ENCODE measurements at regions not wholly inside any gene's neighbourhood (a gene's known extent, or its start where the extent isn't known, plus 50 kb on each side); places are given as distances from the start of the nearest gene placed in this dataset.

- no peaks in the 10 kb centered on the region for H3K79me2 ChIP-seq (ENCODE audit: insufficient read depth, low read length)
- ChIA-PET POLR2A (no interaction called here), RAD21 (ENCODE audit: low non-redundant PET in 1 of 2, low total read pairs in 2 of 2, uncharacterized antibody in 2 of 2, unreplicated experiment in 2 of 2) (no interaction called here)
Observed at GRCh38 chr2:7780321-7780720, 863.1 kb downstream of the RNF144A start.

More at GRCh38 chr2:7780321-7780720, 863.1 kb downstream of the RNF144A start:
- no TSS peak for BruUV-seq (replicated peaks)
- no peaks in the 10 kb centered on the region for H3K9me2 ChIP-seq (ENCODE audit: insufficient read depth)
- no peaks in the 10 kb centered on the region for H3K9me3 ChIP-seq (ENCODE audit: control insufficient read depth in 1 of 2, insufficient read depth in 1 of 2, low read depth in 1 of 2, low read length in 2 of 2)
- TF ChIP-seq ELF1 (IDR thresholded peaks at IDR 0.05; ENCODE audit: borderline replicate concordance, low read depth) (no peak), EZH2 (IDR thresholded peaks at IDR 0.05) (no peak), EGR1 (IDR thresholded peaks at IDR 0.05; ENCODE audit: low read depth) (no peak), SRF (IDR thresholded peaks at IDR 0.05; ENCODE audit: low read depth) (no peak), TCF7L2 (IDR thresholded peaks at IDR 0.05; ENCODE audit: borderline replicate concordance, extremely low read depth, insufficient read depth, insufficient read length) (no peak), SIN3A (IDR thresholded peaks at IDR 0.05; ENCODE audit: low read depth) (no peak), EZH2phosphoT487 (IDR thresholded peaks at IDR 0.05; ENCODE audit: borderline replicate concordance) (no peak), REST (IDR thresholded peaks at IDR 0.05; ENCODE audit: low read depth) (no peak), CEBPB (IDR thresholded peaks at IDR 0.05; ENCODE audit: low read depth) (no peak), RAD21 (IDR thresholded peaks at IDR 0.05; ENCODE audit: low read depth) (no peak), JUND (IDR thresholded peaks at IDR 0.05) (no peak), YY1 (IDR thresholded peaks at IDR 0.05; ENCODE audit: extremely low read depth, insufficient replicate concordance, low read depth, low read length) (no peak), MAX (IDR thresholded peaks at IDR 0.05) (no peak), SP1 (IDR thresholded peaks at IDR 0.05; ENCODE audit: low read depth) (no peak), CTCF (IDR thresholded peaks at IDR 0.05 in 2 of 3, conservative IDR thresholded peaks at IDR 0.05 in 1 of 3; ENCODE audit: borderline replicate concordance in 1 of 3, insufficient read depth in 1 of 3, low read depth in 2 of 3, low read length in 2 of 3) (no peak), ZNF274 (IDR thresholded peaks at IDR 0.05; ENCODE audit: low read depth, low read length) (no peak)
- TF ChIP-seq, protein P1, sequence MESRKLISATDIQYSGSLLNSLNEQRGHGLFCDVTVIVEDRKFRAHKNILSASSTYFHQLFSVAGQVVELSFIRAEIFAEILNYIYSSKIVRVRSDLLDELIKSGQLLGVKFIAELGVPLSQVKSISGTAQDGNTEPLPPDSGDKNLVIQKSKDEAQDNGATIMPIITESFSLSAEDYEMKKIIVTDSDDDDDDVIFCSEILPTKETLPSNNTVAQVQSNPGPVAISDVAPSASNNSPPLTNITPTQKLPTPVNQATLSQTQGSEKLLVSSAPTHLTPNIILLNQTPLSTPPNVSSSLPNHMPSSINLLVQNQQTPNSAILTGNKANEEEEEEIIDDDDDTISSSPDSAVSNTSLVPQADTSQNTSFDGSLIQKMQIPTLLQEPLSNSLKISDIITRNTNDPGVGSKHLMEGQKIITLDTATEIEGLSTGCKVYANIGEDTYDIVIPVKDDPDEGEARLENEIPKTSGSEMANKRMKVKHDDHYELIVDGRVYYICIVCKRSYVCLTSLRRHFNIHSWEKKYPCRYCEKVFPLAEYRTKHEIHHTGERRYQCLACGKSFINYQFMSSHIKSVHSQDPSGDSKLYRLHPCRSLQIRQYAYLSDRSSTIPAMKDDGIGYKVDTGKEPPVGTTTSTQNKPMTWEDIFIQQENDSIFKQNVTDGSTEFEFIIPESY (IDR thresholded peaks at IDR 0.05; ENCODE audit: extremely low read depth, insufficient replicate concordance, low read length): no peak
- TF ChIP-seq, protein P2, sequence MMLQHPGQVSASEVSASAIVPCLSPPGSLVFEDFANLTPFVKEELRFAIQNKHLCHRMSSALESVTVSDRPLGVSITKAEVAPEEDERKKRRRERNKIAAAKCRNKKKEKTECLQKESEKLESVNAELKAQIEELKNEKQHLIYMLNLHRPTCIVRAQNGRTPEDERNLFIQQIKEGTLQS (IDR thresholded peaks at IDR 0.05): no peak
- intact Hi-C loops (cut with micrococcal nuclease): no loop called here
- no peaks in the 10 kb centered on the region for H4K20me1 ChIP-seq (ENCODE audit: insufficient read depth)
- no peak overlapping the region for H3K4me2 ChIP-seq (ENCODE audit: low read length)
- no peaks in the 10 kb centered on the region for H3K4me1 ChIP-seq (ENCODE audit: control insufficient read depth in 1 of 2, insufficient read depth in 2 of 2, low read length in 2 of 2)
- no peaks in the 10 kb centered on the region for H3K36me3 ChIP-seq (ENCODE audit: control insufficient read depth in 1 of 2, insufficient read depth in 2 of 2, low read length in 2 of 2)
- no peak for DNase-seq (ENCODE audit: low read depth, low spot score)
- H3K27me3 ChIP-seq (ENCODE audit: insufficient read depth, low read length): no peaks in the 10 kb centered on the region
- CTCF ChIA-PET: no interaction called here
- H2AFZ ChIP-seq (ENCODE audit: low read depth, low read length, poor library complexity, severe bottlenecking): no peak overlapping the region
- H3K4me3 ChIP-seq (replicated peaks in 1 of 2; ENCODE audit: low read depth in 1 of 2, low read length in 2 of 2): no peak overlapping the region
- no peak overlapping the region for H3K9ac ChIP-seq (ENCODE audit: low read length)
- ATAC-seq: no peak
- H3K27ac ChIP-seq (ENCODE audit: low read depth, low read length): no peak overlapping the region
